Lung (tissue), 11 donors: ENCODE measurements at regions not wholly inside any gene's neighbourhood (a gene's known extent, or its start where the extent isn't known, plus 50 kb on each side); places are given as distances from the start of the nearest gene placed in this dataset.
A peak's percentile ranks its signal among the peaks of the same experiment; 100 is the strongest.

Experiments used
- ATAC-seq: fragments of 200-7000 bp; cut with Tn5 transposase; one replicate; pipeline ENCODE4 v1.9.1; 2020; ENCODE audit warnings: moderate number of reproducible peaks; ENCODE audit not compliant: insufficient read depth, low FRiP score
- DNase-seq, 3 donors: peaks; one replicate each; pipeline ENCODE4 v3.0.0-alpha.2; 2013 to 2017
- H3K27ac ChIP-seq, 2 donors: one replicate each; pipeline ENCODE4 v1.5.1; 2013; ENCODE audit warnings: mild to moderate bottlenecking in 2 of 2, moderate library complexity in 2 of 2, control low read depth in 1 of 2, inconsistent platforms in 1 of 2, low read depth in 1 of 2, low read length in 1 of 2
- H3K27me3 ChIP-seq, 3 donors: one replicate each; pipeline ENCODE4 v1.5.1; 2013; ENCODE audit warnings: low read length in 2 of 3; ENCODE audit not compliant: control insufficient read depth in 3 of 3, insufficient read depth in 3 of 3
- H3K36me3 ChIP-seq, 4 donors: one replicate each; pipeline ENCODE4 v1.5.1; 2013; ENCODE audit warnings: low read length in 4 of 4, mild to moderate bottlenecking in 1 of 4, moderate library complexity in 1 of 4; ENCODE audit not compliant: control insufficient read depth in 4 of 4, insufficient read depth in 4 of 4
- H3K4me1 ChIP-seq, 5 donors: one replicate each; pipeline ENCODE4 v1.5.1; 2013; ENCODE audit warnings: low read length in 5 of 5, mild to moderate bottlenecking in 2 of 5, moderate library complexity in 1 of 5; ENCODE audit not compliant: control insufficient read depth in 5 of 5, insufficient read depth in 5 of 5
- H3K4me3 ChIP-seq: one replicate; pipeline ENCODE4 v1.5.1; 2013; ENCODE audit warnings: mild to moderate bottlenecking, control low read depth, moderate library complexity
- H3K9ac ChIP-seq, 2 donors: one replicate each; pipeline ENCODE4 v1.5.1; 2013; ENCODE audit warnings: low read length in 2 of 2, control low read depth in 1 of 2; ENCODE audit not compliant: insufficient read depth in 1 of 2
- H3K9me3 ChIP-seq, 4 donors: one replicate each; pipeline ENCODE4 v1.5.1; 2013; ENCODE audit warnings: low read length in 3 of 4, mild to moderate bottlenecking in 1 of 4, moderate library complexity in 1 of 4; ENCODE audit not compliant: control insufficient read depth in 4 of 4, insufficient read depth in 3 of 4
- CTCF ChIP-seq: IDR thresholded peaks from 2 replicates; pipeline ENCODE4 v1.5.1; 2012; ENCODE audit warnings: mild to moderate bottlenecking; ENCODE audit errors: control extremely low read depth, extremely low read depth
- WGBS, 2 donors: extraction: QIAGEN DNeasy Blood & Tissue Kit; methylation state at CpG; one replicate each; pipeline ENCODE4 v1.1.7; 2013; 5-methylcytosine and 5-hydroxymethylcytosine counted together
- donor health status: control.
- donor health status: control.
- donor health status: Bipolar disorder and iron deficiency.
- donor health status: healthy.
- donor health status: DM: yes; HTN: yes; CAD: no.

DNA sequence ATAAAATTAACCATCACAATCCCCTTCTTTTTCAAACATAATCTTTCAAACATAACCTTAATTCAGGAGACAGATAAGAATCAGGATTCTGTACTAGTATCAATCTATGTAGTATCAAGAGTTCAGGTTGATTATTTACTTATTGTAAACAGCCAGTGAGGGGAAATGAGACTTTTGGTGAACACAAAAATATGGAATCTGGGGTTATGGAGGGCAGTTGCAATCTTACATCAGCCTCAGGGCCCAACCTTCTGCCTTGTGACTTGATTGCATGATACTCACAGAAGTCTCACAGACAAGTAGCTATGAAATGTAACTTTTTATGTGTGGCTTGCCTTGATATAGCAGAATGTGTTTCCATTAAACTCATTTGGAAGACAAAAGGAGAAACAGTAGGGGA is 262.7 kb upstream of the THSD7B start:
- DNase-seq (no peak), ATAC-seq (no peak)
- H3K9ac ChIP-seq, result no peak overlapping the region
- TF ChIP-seq CTCF, result no peak
- H3K36me3 ChIP-seq, result no peaks in the 10 kb centered on the region
- H3K4me1 ChIP-seq, result peaks cover 0 to 3% (median 0%) of the 10 kb centered on the region in 5 donors
- H3K27me3 ChIP-seq, result no peaks in the 10 kb centered on the region
- H3K27ac ChIP-seq, result no peak overlapping the region
- H3K4me3 ChIP-seq, result no peak overlapping the region
- no peaks in the 10 kb centered on the region for H3K9me3 ChIP-seq

- Histone ChIP-seq H3K27me3 (no peaks in the 10 kb centered on the region), H3K9ac (no peak overlapping the region), H3K9me3 (peaks cover 0 to 2% (median 0%) of the 10 kb centered on the region in 4 donors), H3K4me3 (no peak overlapping the region), H3K36me3 (no peaks in the 10 kb centered on the region), H3K4me1 (peaks cover 0 to 6% (median 0%) of the 10 kb centered on the region in 5 donors), H3K27ac (no peak overlapping the region)
- ATAC-seq, result no peak
- 87 to 96% methylated on average over 3 of the region's 3 CpGs for WGBS, 2 donors
- TF ChIP-seq CTCF, result no peak
- peak in 2 of 3 donors; percentile 1 to 40 for DNase-seq
Measured at GRCh38 chr2:136497709-136498108, 267.6 kb upstream of the THSD7B start.

DNA sequence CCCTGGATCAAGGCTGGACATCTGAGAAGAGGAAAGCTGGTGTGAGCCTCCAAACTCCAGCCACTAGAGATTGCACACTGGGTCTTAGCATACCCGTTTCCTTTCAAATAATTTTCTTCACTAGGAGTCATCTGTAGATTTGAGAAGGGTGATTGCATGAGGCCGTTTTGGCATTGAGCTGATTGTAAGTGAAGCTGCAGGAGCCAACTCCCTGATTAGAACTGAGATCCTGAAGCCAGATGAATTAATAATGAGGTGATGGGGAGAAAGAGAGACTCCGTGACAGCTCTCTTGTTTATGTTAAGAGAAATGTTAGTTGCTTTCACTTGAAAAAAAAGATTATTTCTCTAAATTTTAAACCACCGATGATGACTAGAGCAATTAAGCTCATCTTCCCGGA is 268.4 kb upstream of the THSD7B start:
- Histone ChIP-seq H3K27me3 (no peaks in the 10 kb centered on the region), H3K4me1 (peaks cover 0 to 6% (median 0%) of the 10 kb centered on the region in 5 donors), H3K9me3 (peaks cover 0 to 3% (median 0%) of the 10 kb centered on the region in 4 donors), H3K36me3 (no peaks in the 10 kb centered on the region), H3K4me3 (no peak overlapping the region), H3K9ac (no peak overlapping the region), H3K27ac (no peak overlapping the region)
- ATAC-seq (no peak), DNase-seq (peak in 2 of 3 donors; percentile 21 to 70)
- WGBS, 2 donors, result 56 to 67% methylated on average over 5 of the region's 5 CpGs
- TF ChIP-seq CTCF, result no peak

DNA sequence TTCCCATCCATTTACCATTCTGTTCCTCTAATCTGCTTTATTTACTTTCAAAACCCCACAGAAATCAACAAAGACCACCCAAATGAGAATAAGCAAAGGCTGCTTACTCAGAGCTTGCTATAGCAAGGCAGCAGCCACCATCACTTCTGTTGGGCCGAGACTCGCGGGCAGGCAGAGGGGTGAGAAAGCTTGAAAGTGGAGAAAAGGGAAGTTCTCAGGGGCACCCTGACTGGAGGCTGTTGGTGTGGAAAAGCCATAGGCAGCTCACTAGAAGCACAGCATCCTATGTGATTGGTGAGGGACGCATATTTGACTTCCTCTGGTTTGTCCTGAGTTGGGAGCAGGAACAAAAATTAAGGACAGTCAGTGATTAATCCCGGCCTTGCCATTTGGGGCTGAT is 269.7 kb upstream of the THSD7B start:
- H3K27me3 ChIP-seq, result no peaks in the 10 kb centered on the region
- no peaks in the 10 kb centered on the region for H3K36me3 ChIP-seq
- H3K4me3 ChIP-seq, result no peak overlapping the region
- H3K27ac ChIP-seq, result no peak overlapping the region
- peaks cover 0 to 6% (median 0%) of the 10 kb centered on the region in 5 donors for H3K4me1 ChIP-seq
- no peak overlapping the region for H3K9ac ChIP-seq
- DNase-seq (no peak), ATAC-seq (no peak)
- peaks cover 0 to 4% (median 0%) of the 10 kb centered on the region in 4 donors for H3K9me3 ChIP-seq
- no peak for TF ChIP-seq CTCF
- WGBS, 2 donors, result 81 to 87% methylated on average over 5 of the region's 5 CpGs
